ENCODE measurements at regions not wholly inside any gene's neighbourhood (a gene's known extent, or its start where the extent isn't known, plus 50 kb on each side); places are given as distances from the start of the nearest gene placed in this dataset.

GRCh38 chr1:84750110-84750730, 60.0 kb upstream of the SSX2IP start:
- CTCF ChIA-PET = no interaction called here
- intact Hi-C loops (cut with micrococcal nuclease; ENCODE audit: unreplicated experiment) = no loop called here
- no peaks in the 10 kb centered on the region for H3K36me3 Mint-ChIP-seq (ENCODE audit: insufficient read depth, unreplicated experiment)
- no peaks in the 10 kb centered on the region for H3K27me3 ChIP-seq (replicated peaks; ENCODE audit: control insufficient read depth, insufficient read depth, low read length)
- no peaks in the 10 kb centered on the region for H3K4me1 Mint-ChIP-seq (ENCODE audit: low read depth, unreplicated experiment)
- no TSS peak for BruUV-seq (replicated peaks)
- no peaks in the 10 kb centered on the region for H3K36me3 ChIP-seq (ENCODE audit: control insufficient read depth, insufficient read depth, low read length)
- no peak overlapping the region for H3K4me3 ChIP-seq (ENCODE audit: low read depth, low read length)
- no peak overlapping the region for H3K4me3 Mint-ChIP-seq (ENCODE audit: unreplicated experiment)
- H3K4me1 ChIP-seq = no peaks in the 10 kb centered on the region
- H3K27me3 Mint-ChIP-seq (ENCODE audit: insufficient read depth, unreplicated experiment) = no peaks in the 10 kb centered on the region
- no peak for DNase-seq
- no peaks in the 10 kb centered on the region for H3K9me3 ChIP-seq
- H3K27ac Mint-ChIP-seq (ENCODE audit: unreplicated experiment) = no peak overlapping the region
- no peak for TF ChIP-seq CTCF (IDR thresholded peaks at IDR 0.05; ENCODE audit: insufficient read depth in 1 of 2, low read depth in 1 of 2, low read length in 1 of 2, severe bottlenecking in 1 of 2, unreplicated experiment in 1 of 2)
- POLR2A ChIA-PET = no interaction called here
- no peaks in the 10 kb centered on the region for H3K9me3 Mint-ChIP-seq (ENCODE audit: unreplicated experiment)

- Mint-ChIP-seq H3K4me3 (ENCODE audit: unreplicated experiment) (no peak overlapping the region), H3K4me1 (ENCODE audit: low read depth, unreplicated experiment) (no peaks in the 10 kb centered on the region), H3K27me3 (ENCODE audit: insufficient read depth, unreplicated experiment) (no peaks in the 10 kb centered on the region), H3K36me3 (ENCODE audit: insufficient read depth, unreplicated experiment) (no peaks in the 10 kb centered on the region), H3K9me3 (ENCODE audit: unreplicated experiment) (no peaks in the 10 kb centered on the region), H3K27ac (ENCODE audit: unreplicated experiment) (no peak overlapping the region)
- intact Hi-C loops (cut with micrococcal nuclease; ENCODE audit: unreplicated experiment) = no loop called here
- Histone ChIP-seq H3K9me3 (no peaks in the 10 kb centered on the region), H3K4me1 (no peaks in the 10 kb centered on the region), H3K4me3 (ENCODE audit: low read depth, low read length) (no peak overlapping the region), H3K36me3 (ENCODE audit: control insufficient read depth, insufficient read depth, low read length) (no peaks in the 10 kb centered on the region), H3K27me3 (replicated peaks; ENCODE audit: control insufficient read depth, insufficient read depth, low read length) (no peaks in the 10 kb centered on the region)
- TF ChIP-seq CTCF (IDR thresholded peaks at IDR 0.05; ENCODE audit: insufficient read depth in 1 of 2, low read depth in 1 of 2, low read length in 1 of 2, severe bottlenecking in 1 of 2, unreplicated experiment in 1 of 2) = no peak
- POLR2A ChIA-PET = no interaction called here
- no peak for DNase-seq
- CTCF ChIA-PET = no interaction called here
- no TSS peak for BruUV-seq (replicated peaks)
Observed at GRCh38 chr1:84749427-84749826, 59.2 kb upstream of the SSX2IP start.

GRCh38 chr1:84748364-84748763, 58.1 kb upstream of the SSX2IP start:
- POLR2A ChIA-PET = no interaction called here
- intact Hi-C loops (cut with micrococcal nuclease; ENCODE audit: unreplicated experiment) = no loop called here
- CTCF ChIA-PET = no interaction called here
- Histone ChIP-seq H3K4me3 (ENCODE audit: low read depth, low read length) (no peak overlapping the region), H3K4me1 (no peaks in the 10 kb centered on the region), H3K9me3 (no peaks in the 10 kb centered on the region), H3K36me3 (ENCODE audit: control insufficient read depth, insufficient read depth, low read length) (no peaks in the 10 kb centered on the region), H3K27me3 (replicated peaks; ENCODE audit: control insufficient read depth, insufficient read depth, low read length) (no peaks in the 10 kb centered on the region)
- no TSS peak for BruUV-seq (replicated peaks)
- Mint-ChIP-seq H3K4me1 (ENCODE audit: low read depth, unreplicated experiment) (no peaks in the 10 kb centered on the region), H3K9me3 (ENCODE audit: unreplicated experiment) (no peaks in the 10 kb centered on the region), H3K27me3 (ENCODE audit: insufficient read depth, unreplicated experiment) (no peaks in the 10 kb centered on the region), H3K4me3 (ENCODE audit: unreplicated experiment) (no peak overlapping the region), H3K36me3 (ENCODE audit: insufficient read depth, unreplicated experiment) (no peaks in the 10 kb centered on the region), H3K27ac (ENCODE audit: unreplicated experiment) (no peak overlapping the region)
- no peak for DNase-seq
- TF ChIP-seq CTCF (IDR thresholded peaks at IDR 0.05; ENCODE audit: insufficient read depth in 1 of 2, low read depth in 1 of 2, low read length in 1 of 2, severe bottlenecking in 1 of 2, unreplicated experiment in 1 of 2) = no peak

Measured in Caco-2 (cell line).